OCI-LY1 (cell line): ENCODE measurements at regions not wholly inside any gene's neighbourhood (a gene's known extent, or its start where the extent isn't known, plus 50 kb on each side); places are given as distances from the start of the nearest gene placed in this dataset.

Source experiments
- EZH2 ChIP-seq: fragments of 200-600 bp; sonication (generic), shearing (Covaris generic); IDR thresholded peaks from 2 replicates; pipeline ENCODE4 v1.8.0; 2017; ENCODE audit warnings: borderline replicate concordance, mixed run types, mild to moderate bottlenecking, antibody characterized with exemption, low read length, moderate library complexity, mixed read lengths
- TF ChIP-seq, protein P1 (sequence below): fragments of 200-600 bp; sonication (generic), shearing (Covaris generic); IDR thresholded peaks from 2 replicates; pipeline ENCODE4 v1.5.1; 2017; ENCODE audit warnings: mild to moderate bottlenecking, antibody characterized with exemption, low read length, moderate library complexity, mixed read lengths

DNA sequence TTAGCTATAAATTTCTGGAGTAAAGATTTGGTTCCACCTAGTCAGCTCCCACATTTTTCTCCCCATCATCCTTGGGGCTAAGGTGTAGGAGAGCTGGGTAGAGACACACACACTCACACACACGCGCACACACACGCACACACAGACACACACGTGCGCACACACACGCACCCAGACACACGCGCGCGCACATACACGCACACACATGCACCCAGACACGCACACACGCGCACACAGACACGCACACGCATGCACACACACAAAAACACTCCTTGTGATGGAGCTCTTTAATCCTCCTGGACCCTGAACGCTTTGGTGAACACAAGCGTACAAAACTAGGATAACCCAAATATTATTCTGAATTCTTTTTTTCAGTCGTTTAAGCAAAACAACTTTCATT is 253.6 kb downstream of the C16orf95 start:
- TF ChIP-seq, protein P1, sequence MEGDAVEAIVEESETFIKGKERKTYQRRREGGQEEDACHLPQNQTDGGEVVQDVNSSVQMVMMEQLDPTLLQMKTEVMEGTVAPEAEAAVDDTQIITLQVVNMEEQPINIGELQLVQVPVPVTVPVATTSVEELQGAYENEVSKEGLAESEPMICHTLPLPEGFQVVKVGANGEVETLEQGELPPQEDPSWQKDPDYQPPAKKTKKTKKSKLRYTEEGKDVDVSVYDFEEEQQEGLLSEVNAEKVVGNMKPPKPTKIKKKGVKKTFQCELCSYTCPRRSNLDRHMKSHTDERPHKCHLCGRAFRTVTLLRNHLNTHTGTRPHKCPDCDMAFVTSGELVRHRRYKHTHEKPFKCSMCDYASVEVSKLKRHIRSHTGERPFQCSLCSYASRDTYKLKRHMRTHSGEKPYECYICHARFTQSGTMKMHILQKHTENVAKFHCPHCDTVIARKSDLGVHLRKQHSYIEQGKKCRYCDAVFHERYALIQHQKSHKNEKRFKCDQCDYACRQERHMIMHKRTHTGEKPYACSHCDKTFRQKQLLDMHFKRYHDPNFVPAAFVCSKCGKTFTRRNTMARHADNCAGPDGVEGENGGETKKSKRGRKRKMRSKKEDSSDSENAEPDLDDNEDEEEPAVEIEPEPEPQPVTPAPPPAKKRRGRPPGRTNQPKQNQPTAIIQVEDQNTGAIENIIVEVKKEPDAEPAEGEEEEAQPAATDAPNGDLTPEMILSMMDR: no peak
- no peak for TF ChIP-seq EZH2
